HG02610 (cell line): ENCODE measurements at regions not wholly inside any gene's neighbourhood (a gene's known extent, or its start where the extent isn't known, plus 50 kb on each side); places are given as distances from the start of the nearest gene placed in this dataset.
"Not testable (repeated sequence)": the region's sequence is repeated elsewhere in the genome, so short reads cannot be mapped to it uniquely, and the experiment has no call there.

Source experiments
- ATAC-seq: cut with Tn5 transposase; IDR thresholded peaks from one replicate; pipeline ENCODE4 v1.9.1; 2021; ENCODE audit warnings: mild to moderate bottlenecking, moderate library complexity; ENCODE audit not compliant: unreplicated experiment

DNA sequence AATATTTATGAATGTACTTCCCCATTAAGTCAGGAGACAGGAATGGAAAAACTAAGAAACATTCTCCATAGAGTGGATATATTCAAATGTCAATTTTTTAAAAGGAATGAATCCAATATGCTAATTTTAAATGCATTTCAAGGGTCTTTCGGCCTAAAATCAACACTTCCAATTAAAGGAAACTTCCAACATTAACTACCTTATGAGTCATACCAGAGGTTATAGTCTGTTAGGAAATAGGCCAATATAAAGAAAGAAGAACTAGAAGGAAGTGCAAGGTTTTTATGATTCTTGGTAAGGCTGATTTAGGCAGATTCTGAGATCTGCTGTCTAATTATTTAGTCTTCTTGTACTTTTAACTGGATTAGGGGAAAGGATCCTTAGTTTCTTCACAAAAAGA lies 260.1 kb upstream of the EDNRA start:
- ATAC-seq = no peak

DNA sequence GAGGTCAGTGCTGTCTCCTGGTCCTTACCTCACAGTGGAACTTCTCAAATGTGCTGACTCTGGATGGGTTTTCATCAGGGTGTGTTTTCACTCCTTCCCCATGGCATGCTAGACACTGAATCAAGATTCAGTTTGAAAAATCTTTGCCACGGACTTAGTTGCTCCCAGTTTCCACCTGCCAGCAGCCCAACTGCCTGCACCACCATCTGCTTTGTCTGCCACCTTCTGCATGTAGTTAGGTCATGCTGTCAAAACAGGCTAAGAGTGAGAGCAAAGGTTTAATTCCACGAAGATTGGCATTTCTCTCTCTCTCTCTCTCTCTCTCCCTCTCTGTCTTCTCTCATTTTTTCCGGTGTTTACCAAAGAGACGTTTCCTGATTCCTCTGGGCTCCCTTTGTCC lies 258.0 kb upstream of the EDNRA start:
- no peak for ATAC-seq

DNA sequence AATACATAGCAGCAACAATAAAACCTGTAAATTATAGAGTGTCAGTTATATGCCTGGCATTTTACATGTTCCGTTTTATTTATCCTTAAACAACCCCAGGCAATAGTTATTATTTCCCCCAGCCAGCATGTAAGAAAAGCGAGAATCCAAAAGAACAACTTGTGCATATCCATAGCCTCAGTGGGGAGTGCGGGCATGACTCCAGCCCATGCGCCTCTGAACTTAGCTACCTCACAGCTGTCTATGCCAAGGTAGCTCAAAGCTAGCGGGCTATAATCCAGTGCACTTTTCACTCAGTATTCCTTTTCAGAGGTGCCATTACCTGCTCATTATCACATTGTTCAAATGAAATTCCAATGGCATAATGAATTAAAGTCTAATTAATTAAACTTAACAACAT lies 257.3 kb upstream of the EDNRA start:
- no peak for ATAC-seq

DNA sequence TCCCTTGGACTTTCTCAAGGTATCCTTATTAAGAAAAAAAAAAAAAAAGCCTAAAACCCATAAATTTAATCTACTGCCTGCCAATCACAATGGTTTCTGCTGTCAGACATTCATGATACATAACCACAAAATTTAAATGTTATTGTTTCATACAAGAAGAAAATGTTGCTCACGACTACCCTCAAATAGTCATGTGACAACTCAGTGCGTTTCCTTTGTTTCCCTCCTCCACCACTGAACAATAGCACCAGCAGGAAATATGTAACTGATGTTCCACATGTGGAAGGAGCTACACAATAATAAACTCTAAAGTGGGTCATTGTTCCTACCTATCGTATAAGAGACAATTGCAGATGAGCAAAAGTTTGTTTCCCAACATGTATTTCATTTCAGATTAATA lies 244.1 kb upstream of the EDNRA start:
- no peak for ATAC-seq

DNA sequence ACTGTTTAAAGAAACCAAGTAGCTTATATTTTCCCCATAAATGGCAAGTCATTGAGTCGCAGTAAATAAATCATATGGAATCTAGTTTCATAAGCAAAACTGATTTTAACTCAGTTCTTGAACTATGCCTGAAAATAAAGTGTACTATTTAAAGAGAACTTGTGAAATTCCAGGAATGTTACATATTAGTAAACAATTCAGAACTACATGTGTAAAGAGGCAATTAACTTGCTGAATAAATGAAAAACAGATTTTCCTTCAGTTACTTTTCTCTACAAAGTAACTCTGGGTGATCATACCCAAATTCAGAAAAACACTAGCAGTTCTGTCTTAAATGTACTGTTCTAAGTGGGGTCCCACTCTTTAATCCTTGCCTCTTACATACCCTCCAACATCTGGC lies 236.1 kb upstream of the EDNRA start:
- ATAC-seq = no peak

DNA sequence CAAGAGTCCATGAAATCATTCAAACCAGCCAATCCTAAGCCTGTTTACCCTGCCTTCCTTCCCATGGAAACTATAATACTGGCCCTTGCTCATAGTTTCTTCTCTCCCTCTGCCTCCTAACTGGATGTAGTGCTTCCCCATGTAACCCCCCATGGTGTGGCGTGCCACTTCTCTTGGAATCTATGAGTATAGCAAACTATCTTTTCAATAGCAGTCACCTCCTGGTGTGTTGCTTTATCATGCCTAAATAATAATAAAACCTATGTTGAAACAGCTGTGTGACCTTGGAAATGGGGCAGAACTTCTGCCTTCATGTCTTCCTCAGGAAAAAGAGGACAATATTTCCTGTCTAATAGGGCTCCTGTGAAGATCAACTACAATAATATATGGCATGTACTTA lies 234.8 kb upstream of the EDNRA start:
- ATAC-seq = no peak

DNA sequence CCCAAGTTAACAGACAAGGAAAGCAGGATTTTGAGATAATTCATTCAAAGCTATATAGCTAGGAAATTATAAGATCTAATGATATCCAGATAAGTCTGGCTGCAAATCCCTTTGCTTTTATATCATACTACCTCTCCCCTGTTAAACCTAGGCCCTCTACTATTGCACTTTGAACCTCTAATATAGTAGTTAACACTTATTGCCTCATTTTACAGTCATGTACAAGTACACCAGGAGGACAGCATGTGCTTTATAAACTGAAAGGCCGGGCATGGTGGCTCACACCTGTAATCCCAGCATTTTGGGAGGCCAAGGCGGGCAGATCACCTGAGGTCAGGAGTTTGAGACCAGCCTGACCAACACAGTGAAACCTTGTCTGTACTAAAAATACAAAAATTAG lies 234.4 kb upstream of the EDNRA start:
- ATAC-seq = not testable (repeated sequence)

DNA sequence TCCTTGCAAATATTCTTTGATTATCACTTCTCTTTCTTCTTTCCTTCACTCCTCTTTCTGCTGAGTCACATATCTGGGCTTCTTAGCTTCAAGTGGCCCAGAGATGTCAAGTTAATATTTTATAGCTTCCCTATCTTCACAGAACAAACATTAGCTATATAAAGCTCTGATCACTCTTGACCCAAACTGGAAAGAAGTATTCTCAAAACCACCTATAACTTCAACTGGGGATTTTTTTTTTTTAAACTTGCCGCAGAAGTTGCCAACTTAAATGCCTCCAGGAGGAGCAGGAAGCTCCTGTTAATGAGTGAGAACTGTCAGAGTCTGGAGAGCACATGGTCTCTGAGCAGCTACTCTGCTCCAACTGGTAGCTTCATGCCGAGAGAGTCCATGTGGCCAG lies 233.3 kb upstream of the EDNRA start:
- no peak for ATAC-seq

DNA sequence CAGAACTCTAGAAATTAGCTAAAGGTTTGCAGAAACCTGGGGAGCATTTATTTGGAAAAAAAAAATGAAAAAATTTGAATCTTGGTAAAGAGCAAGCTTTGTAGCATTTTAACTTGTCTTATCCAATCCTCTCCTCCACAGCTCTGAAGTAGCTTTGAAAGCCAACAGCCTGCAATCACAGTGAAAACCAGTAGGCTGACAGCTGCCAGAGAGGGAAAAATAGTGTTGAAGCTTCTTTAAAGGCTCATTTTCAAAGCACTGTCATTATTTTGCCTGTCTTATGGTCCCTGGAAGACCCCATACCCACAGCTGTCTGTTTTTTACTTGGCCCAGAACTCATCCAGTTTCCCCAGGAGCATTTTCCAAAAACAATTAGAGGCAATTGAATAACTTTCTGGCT lies 230.8 kb upstream of the EDNRA start:
- ATAC-seq = no peak

DNA sequence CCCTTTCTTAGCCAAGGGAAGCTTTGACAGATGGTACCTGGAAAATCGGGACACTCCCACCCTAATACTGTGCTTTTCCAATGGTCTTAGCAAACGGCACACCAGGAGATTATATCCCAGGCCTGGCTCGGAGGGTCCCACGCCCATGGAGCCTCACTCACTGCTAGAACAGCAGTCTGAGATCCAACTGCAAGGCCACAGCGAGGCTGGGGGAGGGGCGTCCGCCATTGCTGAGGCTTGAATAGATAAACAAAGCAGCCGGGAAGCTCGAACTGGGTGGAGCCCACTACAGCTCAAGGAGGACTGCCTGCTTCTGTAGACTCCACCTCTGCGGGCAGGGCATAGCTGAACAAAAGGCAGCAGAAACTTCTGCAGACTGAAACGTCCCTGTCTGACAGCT lies 225.6 kb upstream of the EDNRA start:
- ATAC-seq = not testable (repeated sequence)

DNA sequence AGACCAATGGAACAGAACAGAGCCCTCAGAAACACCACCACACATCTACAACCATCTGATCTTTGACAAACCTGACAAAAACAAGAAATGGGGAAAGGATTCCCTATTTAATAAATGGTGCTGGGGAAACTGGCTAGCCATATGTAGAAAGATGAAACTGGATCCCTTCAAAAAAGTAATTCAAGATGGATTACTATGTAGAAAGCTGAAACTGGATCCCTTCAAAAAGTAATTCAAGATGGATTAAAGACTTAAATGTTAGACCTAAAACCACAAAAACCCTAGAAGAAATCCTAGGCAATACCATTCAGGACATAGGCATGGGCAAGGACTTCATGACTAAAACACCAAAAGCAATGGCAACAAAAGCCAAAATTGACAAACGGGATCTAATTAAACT lies 221.6 kb upstream of the EDNRA start:
- not testable (repeated sequence) for ATAC-seq

DNA sequence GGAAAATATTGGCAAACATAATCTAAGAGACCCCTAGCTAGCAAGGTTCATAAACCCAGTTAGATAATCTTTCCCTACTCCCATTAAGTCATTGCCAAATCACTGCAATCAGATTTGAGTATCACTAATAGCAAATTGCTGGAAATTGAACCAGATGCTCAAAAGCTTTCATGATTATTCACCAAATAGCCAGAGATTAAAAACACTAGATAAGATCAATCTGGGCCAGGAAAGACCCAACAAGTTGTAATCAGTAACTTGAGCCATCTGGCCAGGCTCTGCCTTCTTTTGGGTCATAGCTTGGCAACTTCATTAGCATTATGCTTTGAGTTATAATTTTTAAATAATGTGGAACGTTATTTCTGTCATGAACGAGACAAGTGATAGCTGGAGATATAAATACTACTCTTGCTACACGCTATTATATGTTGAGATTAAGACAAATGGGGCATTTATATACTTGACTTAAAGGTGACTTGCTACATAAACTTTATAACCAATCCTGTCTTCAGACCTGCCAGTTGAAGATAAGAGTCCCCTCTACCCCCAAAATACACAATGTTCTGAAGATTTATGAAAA lies 196.6 kb upstream of the EDNRA start:
- ATAC-seq = no peak

DNA sequence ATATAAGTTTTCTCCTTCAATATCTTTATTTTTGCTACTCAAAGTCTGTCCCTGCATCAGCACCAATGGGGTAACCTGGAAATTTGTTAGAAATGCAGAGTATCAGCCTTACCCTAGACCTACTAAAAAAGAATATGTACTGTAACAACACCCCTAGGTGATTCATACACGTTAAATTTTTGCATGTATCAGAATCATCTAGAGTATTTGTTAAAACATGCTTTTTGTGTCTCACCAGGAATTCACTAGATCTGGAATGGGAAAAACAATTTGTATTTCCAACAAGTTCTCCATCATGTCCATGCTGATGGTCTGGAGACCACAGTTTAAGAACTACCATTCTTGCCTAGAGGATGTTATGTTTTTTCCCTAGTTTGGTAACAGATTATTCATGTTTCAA lies 196.0 kb upstream of the EDNRA start:
- no peak for ATAC-seq

DNA sequence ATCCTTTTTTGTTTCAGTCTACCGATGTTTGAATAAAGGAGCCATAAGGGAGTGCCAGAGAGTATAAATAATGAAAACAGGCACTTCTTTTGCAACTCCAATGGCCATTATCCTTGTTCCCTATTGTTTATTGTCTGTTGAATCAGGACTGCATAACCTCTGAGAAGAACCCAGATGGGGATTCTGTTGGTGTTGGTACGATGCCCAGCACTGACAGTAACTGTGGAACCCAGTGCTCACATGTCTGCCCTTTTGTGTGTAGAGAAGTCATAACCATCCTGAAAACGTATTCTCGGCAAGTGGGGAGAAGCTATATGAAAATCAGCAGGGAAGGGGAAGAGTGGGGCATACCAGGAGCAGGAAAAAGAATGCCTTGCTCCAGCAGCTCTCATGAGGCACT lies 195.1 kb upstream of the EDNRA start:
- no peak for ATAC-seq

DNA sequence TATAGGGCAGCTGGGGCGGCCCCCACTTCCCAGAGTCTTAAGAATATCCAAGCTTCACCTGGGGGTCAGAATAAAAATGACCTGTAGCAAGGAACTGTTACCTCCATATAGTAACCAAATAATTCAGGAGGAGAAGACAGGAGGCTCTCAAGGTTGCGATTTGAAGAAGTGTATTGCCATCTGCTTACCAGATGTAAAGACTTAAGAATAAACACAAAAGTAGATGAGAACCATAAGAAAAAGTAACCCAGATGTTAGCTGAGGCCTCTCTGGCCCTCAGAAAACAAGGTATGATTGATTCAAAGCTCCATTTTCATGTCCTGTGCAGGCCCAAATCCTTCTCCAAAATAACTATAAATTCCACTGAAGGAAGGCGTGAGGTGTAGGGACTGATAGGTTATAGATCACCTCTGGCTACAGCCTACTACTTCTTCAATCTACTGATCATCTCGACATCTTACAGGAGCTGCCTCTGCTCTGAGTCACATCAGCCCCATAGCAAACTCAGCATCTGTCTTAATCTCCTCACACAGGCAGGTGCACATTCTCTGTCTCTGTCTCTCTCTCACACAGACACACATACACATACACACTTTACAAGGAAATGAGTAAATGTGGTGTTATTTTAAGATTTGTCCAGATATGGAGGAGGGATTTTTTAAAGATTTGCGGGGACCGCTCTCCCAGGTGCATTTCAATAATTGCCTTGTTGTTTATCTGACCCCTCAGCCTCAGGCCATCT lies 193.9 kb upstream of the EDNRA start:
- ATAC-seq = no peak

DNA sequence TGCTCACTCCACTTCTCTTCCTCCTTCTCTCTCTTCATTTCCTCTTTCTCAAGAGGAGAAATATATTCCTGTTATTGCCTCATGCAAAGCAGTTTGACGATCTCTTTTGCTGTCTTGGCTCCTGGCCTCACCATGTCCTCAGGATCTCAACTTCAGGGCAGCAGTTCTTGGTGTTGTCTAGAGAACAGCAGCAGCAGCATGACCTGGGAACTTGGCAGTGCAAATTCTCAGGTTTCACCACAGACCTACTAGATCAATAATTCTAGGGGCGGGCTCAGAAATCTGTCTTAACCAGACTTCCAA lies 193.4 kb upstream of the EDNRA start:
- no peak for ATAC-seq

DNA sequence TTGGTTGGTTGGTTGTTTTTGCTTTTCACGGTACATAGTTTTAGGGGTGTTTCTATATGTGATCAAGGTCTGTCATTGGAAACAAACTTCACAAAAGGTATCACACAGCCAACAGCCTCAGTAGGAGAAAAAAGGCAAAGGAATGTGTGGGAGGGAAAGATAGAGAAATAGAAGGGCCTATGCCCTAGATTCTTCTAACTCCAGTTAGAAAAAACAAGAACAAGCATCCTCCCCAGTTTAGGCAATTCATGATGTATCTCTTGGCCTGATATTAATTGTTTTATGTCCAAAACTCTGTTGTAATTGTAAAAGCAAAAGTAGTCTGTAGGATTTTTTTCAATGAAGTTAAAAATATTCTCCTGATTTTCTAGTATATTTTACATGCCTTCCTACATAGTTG lies 192.4 kb upstream of the EDNRA start:
- no peak for ATAC-seq

DNA sequence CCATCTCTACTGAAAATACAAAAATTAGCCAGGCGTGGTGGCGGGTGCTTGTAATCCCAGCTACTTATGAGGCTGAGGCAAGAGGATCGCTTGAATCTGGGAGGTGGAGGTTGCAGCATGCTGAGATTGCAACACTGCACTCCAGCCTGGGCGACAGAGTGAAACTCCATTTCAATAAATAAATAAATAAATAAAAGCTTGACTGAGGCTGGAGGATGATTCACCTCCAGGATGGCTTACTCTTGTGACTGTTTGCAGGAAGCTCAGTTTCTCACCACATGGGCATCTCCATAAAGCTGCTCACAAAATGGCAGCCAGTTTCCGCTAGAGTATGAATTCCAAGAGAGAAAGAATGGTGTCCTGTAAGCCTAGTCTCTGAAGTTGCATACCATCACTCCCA lies 191.7 kb upstream of the EDNRA start:
- ATAC-seq = no peak

DNA sequence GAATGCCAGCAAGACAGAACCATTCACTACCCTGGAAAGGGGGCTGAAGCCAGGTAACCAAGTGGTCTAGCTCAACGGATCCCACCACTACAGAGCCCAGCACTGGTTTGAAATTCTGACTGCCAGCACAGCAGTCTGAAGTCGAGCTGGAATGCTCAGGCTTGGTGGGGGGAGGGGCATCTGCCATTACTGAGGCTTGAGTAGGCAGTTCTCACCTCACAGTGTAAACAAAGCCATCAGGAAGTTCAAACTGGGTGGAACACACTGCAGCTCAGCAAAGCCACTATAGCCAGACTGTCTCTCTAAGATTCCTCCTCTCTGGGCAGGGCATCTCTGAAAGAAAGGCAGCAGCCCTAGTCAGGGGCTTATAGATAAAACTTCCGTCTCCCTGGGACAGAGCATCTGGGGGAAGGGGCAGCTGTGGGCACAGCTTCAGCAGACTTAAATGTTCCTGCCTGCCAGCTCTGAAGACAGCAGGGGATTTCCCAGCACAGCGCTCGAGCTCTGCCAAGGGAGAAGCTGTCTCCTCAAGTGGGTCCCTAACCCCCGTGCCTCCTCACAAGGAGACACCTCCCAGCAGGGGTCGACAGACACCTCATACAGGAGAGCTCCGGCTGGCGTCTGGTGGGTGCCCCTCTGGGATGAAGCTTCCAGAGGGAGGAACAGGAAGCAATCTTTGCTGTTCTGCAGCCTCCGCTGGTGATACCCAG lies 188.1 kb upstream of the EDNRA start:
- not testable (repeated sequence) for ATAC-seq

DNA sequence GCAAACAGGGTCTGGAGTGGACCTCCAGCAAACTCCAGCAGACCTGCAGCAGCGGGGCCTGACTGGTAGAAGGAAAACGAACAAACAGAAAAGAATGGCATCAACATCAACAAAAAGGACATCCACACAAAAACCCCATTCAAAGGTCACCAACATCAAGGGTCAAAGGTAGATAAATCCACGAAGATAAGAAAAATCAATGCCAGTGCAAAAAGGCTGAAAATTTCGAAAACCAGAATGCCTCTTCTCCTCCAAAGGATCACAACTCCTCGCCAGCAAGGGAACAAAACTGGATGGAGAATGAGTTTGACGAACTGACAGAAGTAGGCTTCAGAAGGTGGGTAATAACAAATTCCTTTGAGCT lies 187.6 kb upstream of the EDNRA start:
- ATAC-seq = not testable (repeated sequence)

DNA sequence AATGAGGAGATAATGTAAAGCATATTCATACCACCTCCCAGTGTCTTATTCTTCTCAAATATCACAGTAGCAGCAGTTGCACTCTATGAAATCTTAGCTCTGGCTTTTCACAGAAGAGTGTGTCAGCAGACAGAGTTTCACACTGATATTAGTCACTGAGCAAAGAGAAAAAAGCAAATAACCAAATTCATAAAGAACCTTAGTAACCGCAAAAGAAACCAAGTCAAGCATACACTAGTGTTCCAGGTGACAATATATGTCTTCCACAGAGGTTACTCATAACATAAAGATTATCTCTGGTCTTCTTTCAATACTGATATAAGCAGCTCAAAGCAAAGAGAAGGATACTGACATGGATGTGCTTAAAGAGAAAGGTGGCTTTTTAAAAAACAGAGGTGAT lies 181.7 kb upstream of the EDNRA start:
- ATAC-seq = no peak

DNA sequence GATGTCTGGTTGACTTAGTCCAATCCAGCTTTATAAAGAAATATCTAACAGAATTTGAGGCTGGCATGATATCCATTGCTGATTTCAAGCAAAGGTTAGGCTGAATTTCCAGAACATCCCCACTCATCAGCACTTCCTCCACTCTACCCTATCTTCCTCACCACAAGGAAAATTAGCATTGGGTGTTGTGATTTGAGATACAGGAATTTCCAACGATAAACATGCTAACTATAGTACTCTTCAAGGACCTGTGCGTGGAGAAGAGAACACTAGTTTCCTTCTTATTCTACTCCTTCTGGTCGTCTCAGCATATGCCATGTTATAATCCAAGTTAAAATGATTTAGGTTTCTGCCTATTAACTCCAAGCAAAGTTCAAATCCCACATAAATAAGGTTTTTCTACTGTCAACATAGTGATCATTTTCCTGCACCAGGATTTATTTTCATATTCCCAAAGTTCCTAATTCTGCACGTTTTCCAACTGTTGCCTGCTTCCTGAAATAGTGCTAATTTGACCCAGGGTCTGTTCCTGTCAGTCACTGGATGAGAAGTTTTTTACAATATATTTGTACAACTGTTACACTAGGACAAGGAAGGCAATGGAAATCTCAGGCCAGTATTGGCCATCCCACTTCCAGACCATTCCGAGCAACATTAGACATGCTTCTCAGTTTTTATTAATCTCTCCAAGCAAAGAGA lies 177.6 kb upstream of the EDNRA start:
- ATAC-seq = no peak
